ENCODE measurements at regions not wholly inside any gene's neighbourhood (a gene's known extent, or its start where the extent isn't known, plus 50 kb on each side); places are given as distances from the start of the nearest gene placed in this dataset.

GRCh38 chr10:120998782-120999285, 147.7 kb downstream of the WDR11 start:
- WGBS (ENCODE audit: insufficient coverage, insufficient replicate concordance, low lambda C conversion rate, missing lambda C conversion rate) = 8% methylated on average over 6 of the region's 6 CpGs
- RAD21 ChIA-PET (ENCODE audit: unreplicated experiment) = no interaction called here
- intact Hi-C loops (cut with micrococcal nuclease; ENCODE audit: unreplicated experiment) = no loop called here

More at GRCh38 chr10:120998782-120999285, 147.7 kb downstream of the WDR11 start:
- no peak for ATAC-seq
- FAIRE-seq = no peak
- SMC1A ChIA-PET (ENCODE audit: uncharacterized antibody, unreplicated experiment) = no interaction called here
- H3K4me1 ChIP-seq (ENCODE audit: control insufficient read depth, insufficient read depth, low read length) = no peaks in the 10 kb centered on the region
- BruUV-seq (replicated peaks) = no TSS peak
- POLR2A ChIA-PET = no interaction called here
- DNase-seq (ENCODE audit: low read depth, low spot score) = no peak
- no peak overlapping the region for H3K9ac ChIP-seq (ENCODE audit: control insufficient read depth, insufficient read depth, low read length)
- no peak overlapping the region for H3K4me2 ChIP-seq (ENCODE audit: control insufficient read depth, insufficient read depth)
- no peaks in the 10 kb centered on the region for H3K27me3 ChIP-seq (replicated peaks in 1 of 2; ENCODE audit: control insufficient read depth in 2 of 2, insufficient read depth in 2 of 2, low read length in 1 of 2)
- TF ChIP-seq ZBED1 (IDR thresholded peaks at IDR 0.05; ENCODE audit: borderline replicate concordance) = no peak
- TF ChIP-seq ZBTB11 (CRISPR knock-in tag; IDR thresholded peaks at IDR 0.05) = no peak
- TF ChIP-seq, protein P1, sequence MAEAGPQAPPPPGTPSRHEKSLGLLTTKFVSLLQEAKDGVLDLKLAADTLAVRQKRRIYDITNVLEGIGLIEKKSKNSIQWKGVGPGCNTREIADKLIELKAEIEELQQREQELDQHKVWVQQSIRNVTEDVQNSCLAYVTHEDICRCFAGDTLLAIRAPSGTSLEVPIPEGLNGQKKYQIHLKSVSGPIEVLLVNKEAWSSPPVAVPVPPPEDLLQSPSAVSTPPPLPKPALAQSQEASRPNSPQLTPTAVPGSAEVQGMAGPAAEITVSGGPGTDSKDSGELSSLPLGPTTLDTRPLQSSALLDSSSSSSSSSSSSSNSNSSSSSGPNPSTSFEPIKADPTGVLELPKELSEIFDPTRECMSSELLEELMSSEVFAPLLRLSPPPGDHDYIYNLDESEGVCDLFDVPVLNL (IDR thresholded peaks at IDR 0.05; ENCODE audit: low read depth, low read length) = no peak
- no peaks in the 10 kb centered on the region for H4K20me1 ChIP-seq (ENCODE audit: control insufficient read depth, insufficient read depth)
- in situ Hi-C loops (cut with MboI) = no loop called here
- H3K4me3 ChIP-seq = no peak overlapping the region
- no peaks in the 10 kb centered on the region for H3K79me2 ChIP-seq (ENCODE audit: control insufficient read depth, insufficient read depth, low read length)
- H3K27ac ChIP-seq (ENCODE audit: control insufficient read depth, insufficient read depth) = no peak overlapping the region
- H2AFZ ChIP-seq (ENCODE audit: control insufficient read depth, low read depth, low read length) = no peak overlapping the region
- CTCF ChIA-PET = no interaction called here
- no peaks in the 10 kb centered on the region for H3K36me3 ChIP-seq (ENCODE audit: control insufficient read depth in 2 of 2, insufficient read depth in 2 of 2, low read length in 1 of 2)
- H3K9me3 ChIP-seq (replicated peaks; ENCODE audit: control insufficient read depth, insufficient read depth, low read length) = no peaks in the 10 kb centered on the region

All from GM12878 (cell line).